ENCODE measurements at regions not wholly inside any gene's neighbourhood (a gene's known extent, or its start where the extent isn't known, plus 50 kb on each side); places are given as distances from the start of the nearest gene placed in this dataset.
"Not testable (repeated sequence)": the region's sequence is repeated elsewhere in the genome, so short reads cannot be mapped to it uniquely, and the experiment has no call there.

- no peak for DNase-seq
Measured at GRCh38 chrX:25131055-25131454, 115.3 kb upstream of the ARX start.

- DNase-seq = no peak
Measured at GRCh38 chrX:25130619-25131018, 114.9 kb upstream of the ARX start.

- DNase-seq = no peak
Measured at GRCh38 chrX:25125483-25125882, 109.7 kb upstream of the ARX start.

GRCh38 chrX:25124391-25124790, 108.6 kb upstream of the ARX start:
- DNase-seq = no peak

- DNase-seq = no peak
Measured at GRCh38 chrX:25112156-25112555, 96.4 kb upstream of the ARX start.

GRCh38 chrX:25108481-25108880, 92.7 kb upstream of the ARX start:
- no peak for DNase-seq

- no peak for DNase-seq
Measured at GRCh38 chrX:25105221-25105620, 89.5 kb upstream of the ARX start.

- DNase-seq = no peak
Measured at GRCh38 chrX:25096522-25097045, 80.8 kb upstream of the ARX start.

- not testable (repeated sequence) for DNase-seq
Measured at GRCh38 chrX:25091152-25091551, 75.4 kb upstream of the ARX start.

GRCh38 chrX:25084446-25084845, 68.7 kb upstream of the ARX start:
- no peak for DNase-seq

- no peak for DNase-seq
Measured at GRCh38 chrX:25083661-25084060, 67.9 kb upstream of the ARX start.

GRCh38 chrX:25079020-25079419, 63.3 kb upstream of the ARX start:
- DNase-seq = no peak

- DNase-seq = no peak
Measured at GRCh38 chrX:25076941-25077500, 61.3 kb upstream of the ARX start.

GRCh38 chrX:25072247-25072646, 56.5 kb upstream of the ARX start:
- no peak for DNase-seq

- DNase-seq = no peak
Measured at GRCh38 chrX:25070038-25070437, 54.3 kb upstream of the ARX start.

- no peak for DNase-seq
Measured at GRCh38 chrX:25069209-25069608, 53.4 kb upstream of the ARX start.

GRCh38 chrX:25068340-25068739, 52.6 kb upstream of the ARX start:
- DNase-seq = no peak

- peak; percentile 19 for DNase-seq
Measured at GRCh38 chrX:25067271-25068172, 51.8 kb upstream of the ARX start.

GRCh38 chrX:25066131-25066530, 50.4 kb upstream of the ARX start:
- DNase-seq = no peak

All from activated CD4-positive, alpha-beta T cell treated with anti-CD3 and anti-CD28 coated beads, Interleukin-2, amount 50 U/mL, for 16 hours (primary cell).